GM18499 (cell line): ENCODE measurements at regions not wholly inside any gene's neighbourhood (a gene's known extent, or its start where the extent isn't known, plus 50 kb on each side); places are given as distances from the start of the nearest gene placed in this dataset.

Source experiments
- ATAC-seq: cut with Tn5 transposase; IDR thresholded peaks from one replicate; pipeline ENCODE4 v1.9.1; 2021; ENCODE audit warnings: moderate number of reproducible peaks; ENCODE audit not compliant: insufficient read depth, unreplicated experiment

DNA sequence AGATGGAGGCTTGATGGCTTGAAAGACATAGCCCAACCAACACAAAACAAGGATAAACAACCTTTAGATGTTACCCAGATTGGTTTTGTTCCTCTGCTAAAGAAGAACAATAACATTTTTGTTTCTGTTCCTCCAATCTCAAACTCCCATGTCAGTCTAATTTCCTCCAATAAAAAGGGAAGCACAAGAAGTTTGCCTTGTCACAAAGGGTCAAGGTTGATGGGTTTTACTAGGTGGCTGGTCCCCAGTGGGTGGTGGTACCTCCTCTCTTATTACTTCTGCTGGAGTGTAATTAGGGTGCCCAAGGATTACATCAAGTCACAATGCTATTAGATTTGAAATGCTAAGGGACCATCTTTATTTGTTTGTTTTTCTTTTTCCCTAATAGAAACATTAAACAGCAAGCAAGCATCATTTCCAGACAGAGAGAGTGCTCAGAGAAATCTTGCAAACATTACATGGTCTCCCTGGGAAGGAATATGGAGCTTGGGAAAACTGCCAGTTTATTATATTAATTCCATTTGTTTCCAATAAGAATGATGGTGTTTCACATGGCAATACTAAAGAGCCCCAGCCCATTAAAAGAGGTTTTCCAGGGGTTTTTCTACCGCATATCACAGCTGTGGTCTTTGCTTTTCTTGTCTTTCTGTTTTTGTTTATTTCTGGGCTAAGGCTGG, 78.3 kb upstream of the AOAH start:
- no peak for ATAC-seq

DNA sequence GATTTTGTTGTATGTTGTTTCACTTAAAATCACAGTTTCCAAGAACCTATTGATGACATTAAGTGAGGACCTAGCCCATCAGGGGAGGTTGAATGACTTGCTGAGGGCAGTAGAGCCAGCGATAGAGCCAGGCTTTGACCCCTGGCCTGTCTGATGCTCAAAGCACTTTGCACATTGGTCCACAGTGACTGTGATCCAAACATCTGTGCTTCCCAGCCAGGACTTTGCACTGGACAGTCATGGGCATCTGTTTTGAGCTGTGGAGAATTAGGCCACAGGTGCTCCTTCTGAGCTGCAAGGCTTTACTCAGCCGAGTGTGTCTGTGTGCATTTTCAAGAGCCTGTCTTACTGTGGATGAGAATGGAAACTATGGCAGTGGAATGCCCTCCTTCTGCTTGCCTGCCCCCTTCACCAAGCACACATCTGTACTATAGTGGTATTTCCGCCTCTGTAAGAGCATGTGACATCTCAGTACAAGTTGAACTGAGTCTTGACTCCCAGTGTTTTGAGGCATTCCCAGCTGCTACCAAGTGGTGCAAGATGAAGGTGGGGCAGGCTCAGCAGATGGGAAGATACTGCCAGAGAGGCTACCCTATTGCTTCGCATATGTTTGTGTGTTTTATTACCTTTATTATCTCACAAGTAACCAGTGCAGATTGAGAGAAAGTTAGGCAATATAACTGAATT, 72.7 kb upstream of the AOAH start:
- no peak for ATAC-seq

DNA sequence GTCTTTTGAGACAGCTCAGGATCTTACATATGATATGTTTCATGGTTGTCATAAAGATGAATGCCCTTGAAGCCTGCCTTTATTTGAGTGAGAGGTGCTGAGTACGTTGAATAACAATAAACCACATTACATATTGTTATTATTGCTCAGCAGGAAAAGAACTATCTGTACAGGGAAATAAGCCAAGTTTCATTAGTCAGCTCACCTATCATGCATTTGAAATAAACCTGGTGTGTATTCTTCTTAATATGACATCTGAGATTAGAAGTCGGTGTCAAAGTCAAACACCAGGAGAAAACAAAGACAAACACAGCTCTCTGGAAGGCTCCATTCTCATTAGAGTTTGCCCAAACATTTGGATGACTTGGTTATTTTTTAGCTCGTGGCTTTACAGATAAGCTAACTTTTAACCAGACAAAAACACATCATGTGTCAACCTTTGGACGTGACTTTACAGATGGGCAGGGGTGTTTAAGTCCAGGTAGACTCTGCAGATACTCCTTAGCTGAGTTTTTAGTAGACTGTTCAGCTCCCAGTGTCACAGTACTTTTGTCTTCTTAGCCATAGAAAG, 71.2 kb upstream of the AOAH start:
- no peak for ATAC-seq

DNA sequence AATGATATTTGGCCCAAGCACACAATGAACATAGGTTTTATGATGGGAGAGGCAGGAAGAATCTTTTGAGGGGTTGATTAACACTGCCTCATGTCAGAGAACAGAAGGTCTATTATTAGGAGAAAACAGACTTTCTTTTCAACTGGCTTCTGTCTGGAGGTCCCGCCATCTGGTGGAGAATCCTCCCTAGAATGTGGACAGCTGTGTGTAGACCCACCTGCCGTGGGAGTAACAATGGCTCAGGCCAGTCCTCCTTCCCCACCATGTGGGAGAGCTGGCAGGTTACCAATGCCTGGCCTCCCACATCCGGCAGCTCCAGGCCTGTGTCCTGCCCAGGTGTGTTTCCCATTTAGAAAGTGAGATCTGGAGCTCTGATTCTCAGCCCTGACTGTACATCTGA, 70.4 kb upstream of the AOAH start:
- ATAC-seq, result no peak

DNA sequence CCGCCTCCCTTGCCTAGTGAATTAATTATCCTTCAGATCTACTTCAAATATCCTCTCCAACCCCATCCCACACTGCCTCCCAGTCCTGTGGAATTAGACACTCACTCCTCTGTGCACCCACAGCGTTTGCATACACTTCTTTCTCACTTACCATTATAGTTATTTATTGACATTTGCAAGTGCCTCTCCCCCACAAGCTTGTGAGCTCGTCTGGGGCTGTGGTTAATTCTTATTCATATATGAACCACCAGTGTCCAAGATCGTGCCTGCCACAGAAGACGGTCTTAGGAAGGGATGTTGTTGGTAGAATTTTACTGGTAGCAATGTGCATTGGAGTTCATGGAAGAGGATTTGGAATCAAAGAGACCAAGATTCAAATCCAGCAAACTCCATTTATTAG, 68.1 kb upstream of the AOAH start:
- ATAC-seq, result no peak

DNA sequence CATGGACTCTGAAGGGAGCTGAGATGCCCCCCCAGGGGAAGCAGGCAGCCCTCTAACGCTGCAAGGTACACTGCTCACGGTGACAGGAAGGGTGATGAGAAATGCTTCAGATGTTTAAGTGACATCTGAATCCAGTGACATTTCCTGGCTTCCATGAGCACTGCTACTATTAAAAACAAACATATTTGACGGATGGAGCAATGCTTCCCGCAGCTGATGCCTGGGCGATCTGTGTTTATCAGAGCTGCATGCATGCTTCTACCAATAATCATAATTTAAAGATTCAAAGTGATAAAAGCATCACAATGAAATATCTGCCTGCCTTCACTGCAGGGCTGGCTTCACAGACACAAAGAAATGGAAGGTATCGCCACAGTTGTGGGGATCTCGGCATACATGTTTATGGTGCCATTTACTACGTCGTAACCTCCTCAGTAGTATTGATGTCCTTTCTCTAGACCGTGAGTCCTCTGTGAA, 66.1 kb upstream of the AOAH start:
- ATAC-seq, result no peak

DNA sequence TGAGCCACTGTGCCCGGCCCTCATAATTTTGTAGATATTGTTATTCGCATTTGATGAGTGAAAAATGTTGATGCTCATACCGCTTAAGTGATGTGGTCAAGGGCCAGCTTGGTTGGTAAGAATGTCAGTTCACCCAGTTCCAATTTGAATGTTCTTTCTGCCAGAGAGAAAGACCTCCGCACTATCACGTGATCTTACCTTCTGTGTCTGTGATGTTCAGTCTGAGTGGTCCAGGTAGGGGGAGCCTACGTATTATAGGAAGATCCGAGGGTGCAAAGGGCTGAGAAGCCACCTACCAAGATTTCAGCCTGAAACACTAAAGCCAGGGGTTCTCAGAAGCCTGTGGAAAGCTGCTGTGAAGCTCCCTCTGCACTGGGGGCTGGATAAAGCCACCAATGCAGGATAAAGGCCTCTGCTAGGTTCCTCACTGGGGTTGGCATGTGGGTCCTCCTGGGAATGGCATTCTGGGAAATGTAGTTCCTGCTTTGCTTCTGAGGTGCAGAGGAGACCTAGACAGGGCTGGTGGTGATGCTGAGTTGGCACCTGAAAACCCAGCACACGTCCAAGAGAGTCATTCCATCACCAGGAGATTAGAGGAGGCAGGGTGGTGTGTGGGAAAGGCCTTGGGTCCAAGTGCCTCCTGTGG, 64.7 kb upstream of the AOAH start:
- ATAC-seq, result no peak

DNA sequence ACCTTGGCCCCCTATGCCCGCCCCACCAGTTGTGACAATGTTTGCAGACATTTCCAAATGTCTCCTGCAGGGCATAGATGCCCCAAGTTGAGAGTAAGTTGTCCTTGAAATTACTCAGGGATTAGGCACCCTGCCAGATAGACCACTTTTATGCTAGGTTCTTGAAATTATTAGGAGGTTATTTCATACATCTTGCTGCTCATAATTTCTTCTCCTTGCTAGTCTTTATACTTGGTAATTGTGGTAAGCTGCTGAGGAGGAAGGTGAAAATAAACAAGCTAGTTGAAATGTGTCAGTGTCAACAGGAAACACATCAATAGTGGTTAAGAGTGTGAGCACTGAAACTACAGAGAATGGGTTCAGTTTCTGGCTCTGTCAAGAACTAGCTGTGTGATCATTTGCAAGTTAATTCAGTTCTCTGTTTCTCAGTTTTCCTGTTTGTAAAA, 63.7 kb upstream of the AOAH start:
- no peak for ATAC-seq

DNA sequence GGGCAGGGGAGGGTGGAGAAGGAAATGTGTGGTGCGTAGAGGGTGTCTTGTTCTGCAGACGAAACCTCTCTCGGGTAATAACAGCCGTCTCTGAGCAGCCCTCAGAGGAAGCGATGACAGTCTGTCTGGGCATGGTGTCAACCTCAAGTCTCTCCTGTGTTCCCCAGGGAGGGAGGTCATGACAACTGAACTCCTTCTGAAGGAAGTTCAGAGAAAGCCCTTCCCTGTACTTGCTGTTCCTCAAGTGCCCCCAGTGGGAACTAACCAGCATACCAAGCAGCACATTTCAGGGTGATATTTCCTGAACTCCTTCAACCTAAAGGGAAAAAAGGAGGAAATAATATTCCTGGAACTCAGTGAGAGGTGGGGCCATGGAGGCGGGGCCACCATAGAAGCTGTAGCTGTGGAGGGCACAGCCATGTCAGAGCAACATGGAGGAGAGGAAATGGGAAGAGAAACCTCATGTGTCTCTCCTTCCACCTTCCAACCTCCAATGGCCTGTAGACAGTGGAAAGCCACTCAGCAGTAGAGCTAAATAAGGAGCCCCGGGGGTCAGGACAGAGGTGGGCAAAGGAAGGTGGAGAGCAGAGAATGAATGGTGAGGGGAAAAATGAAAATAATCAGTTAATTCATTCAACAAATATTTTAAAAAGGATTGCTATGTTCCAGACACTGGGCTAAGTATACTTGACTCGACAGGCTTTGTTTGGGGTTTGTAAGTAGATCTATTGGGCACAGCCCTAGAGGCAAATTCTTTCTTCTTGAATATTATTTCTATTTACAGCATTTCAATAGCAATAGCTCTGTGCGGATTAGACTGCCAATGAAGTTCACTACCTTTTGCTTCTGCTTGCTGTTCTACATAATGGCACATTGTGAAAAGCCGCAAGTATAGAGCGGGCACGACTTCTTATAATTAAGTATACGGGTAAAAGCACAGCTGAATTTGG, 61.0 kb upstream of the AOAH start:
- ATAC-seq, result peak; percentile 89

DNA sequence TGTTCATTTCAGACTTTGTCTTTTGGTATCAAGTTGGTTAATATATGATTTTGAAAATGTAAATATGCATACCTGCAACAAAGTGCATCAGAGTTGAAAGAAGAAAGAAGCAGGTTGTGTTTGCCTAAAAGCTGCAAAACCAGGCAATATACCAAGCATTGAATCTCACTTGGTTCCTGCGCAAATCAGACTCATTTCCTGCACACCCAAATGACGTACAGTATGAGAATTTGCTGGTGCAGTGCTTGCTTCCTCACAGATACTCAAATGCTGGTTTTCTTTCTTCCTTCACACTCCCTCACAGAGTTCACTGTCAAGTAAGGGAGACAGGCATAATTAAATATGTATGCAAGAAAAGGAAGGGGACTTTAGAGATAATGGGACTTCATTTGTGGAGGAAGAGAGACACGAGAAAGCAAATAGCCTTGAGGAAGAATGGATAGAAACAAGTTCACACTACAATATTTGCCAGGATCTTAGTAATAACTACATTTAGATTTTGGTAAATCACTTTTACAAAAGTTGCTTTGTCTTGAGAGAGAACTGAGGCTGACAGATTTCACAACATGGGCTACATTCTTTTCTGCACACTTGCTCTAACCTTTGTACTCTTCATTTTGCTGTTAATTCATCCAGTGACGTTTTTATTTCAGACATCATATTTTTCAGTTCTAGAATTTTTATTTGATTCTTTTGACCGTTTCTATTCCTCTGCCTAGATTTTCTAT, 56.9 kb upstream of the AOAH start:
- no peak for ATAC-seq

DNA sequence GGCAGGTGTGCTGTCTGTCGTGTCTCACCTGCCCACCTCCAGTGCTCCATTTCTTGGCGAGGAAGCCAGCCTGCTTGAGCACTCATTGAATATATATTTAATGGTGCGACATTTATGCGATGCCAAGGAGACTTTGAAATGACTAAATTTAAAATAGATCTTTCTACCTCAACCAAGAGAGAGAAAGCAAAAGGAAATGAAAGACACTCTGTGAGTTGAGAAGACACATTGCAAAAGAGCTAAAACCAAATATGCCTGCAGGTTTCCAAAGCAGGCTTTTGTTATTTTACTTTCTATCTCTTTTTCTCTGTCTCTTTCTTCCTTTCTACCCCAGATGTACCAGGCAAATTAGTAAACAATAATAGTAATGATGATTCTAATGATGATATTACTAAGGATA, 53.6 kb upstream of the AOAH start:
- no peak for ATAC-seq

DNA sequence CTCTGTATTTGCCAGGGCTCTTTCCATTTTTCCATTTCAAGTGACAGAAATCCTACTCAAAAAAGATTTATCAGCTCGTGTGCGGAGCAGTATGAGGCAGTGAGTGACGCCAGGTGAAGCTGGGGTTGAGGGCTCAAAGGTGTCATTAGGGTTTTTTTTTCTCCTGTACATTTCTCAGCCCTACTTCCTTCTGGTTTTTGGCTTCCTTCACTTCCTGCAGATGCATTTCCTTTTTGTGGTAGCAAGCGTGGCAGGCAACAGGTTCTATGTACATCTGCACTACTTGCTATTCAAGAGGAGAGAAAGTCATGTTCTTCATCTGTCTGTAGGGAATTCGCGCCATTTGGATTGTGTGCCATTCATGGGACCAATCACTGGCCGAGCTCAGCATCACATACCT, 52.8 kb upstream of the AOAH start:
- no peak for ATAC-seq

DNA sequence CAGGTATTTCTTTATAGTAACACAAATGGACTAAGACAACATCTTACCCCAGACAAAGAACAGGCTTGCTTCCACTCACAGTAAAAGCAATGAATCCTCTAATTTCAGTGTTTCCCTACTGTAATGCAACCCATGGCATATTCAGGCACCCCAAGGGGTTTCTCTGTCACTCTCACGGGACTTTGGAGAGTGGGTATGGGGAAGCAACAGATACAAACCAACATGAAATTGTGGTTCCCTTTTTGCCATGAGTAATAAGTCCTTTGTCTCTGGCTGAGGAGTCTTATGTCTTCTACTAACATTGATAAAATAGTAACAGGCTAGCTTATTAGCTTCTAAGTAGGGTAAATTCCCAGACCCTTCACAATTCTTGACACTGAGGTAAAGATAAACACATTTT, 51.4 kb upstream of the AOAH start:
- ATAC-seq, result no peak

DNA sequence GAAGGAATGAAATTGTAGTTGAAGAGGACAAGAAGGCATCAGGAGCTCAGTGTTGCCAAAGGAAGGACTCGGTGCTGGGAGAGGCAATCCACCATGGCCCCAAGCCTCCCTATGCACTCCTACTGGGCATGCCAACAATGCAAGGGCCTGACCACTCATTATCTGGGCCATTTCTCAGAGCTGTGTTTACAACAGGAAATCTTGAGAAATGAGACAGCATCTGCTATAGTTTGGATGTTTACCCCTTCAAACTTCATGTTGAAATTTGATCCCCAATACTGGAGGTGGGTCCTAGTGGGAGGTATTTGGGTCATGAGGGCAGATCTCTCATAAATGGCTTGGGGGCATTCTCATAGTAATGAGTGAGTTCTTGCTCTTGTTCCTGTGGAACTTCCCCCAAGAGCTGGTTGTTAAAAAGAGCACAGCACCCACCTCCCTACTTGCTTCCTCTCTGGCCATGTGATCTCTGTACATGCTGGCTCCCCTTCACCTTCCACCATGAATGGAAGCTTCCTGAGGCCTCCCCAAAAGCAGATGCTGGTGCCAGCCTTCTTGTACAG, 50.8 kb upstream of the AOAH start:
- no peak for ATAC-seq
